ENCODE measurements at regions not wholly inside any gene's neighbourhood (a gene's known extent, or its start where the extent isn't known, plus 50 kb on each side); places are given as distances from the start of the nearest gene placed in this dataset.
"Not testable (repeated sequence)": the region's sequence is repeated elsewhere in the genome, so short reads cannot be mapped to it uniquely, and the experiment has no call there.

- no peak for DNase-seq (ENCODE audit: low read depth in 2 of 2)
Observed at GRCh38 chr1:224533517-224533916, 82.6 kb upstream of the CNIH3 start.

DNA sequence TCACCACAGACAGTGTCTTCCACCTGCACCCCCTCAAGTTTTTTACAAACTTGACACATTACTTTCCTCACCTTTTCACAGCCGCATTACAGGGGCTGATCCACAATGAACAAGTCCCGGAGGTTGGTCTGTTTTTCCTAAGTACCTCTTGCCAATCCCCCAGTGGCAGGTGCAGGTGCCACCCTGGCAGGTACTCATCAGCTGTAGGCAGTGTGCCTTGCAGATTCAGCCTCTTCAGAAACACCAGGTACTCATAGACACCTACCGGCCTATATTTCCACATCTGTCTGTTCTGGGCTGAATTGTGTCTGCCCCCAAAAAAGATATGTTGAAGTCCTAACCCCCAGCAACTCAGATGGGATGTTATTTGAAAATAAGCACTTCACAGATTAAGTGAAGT lies 81.4 kb upstream of the CNIH3 start:
- DNase-seq (ENCODE audit: low read depth in 2 of 2), result no peak

GRCh38 chr1:224535641-224536040 lies 80.5 kb upstream of the CNIH3 start:
- no peak for DNase-seq (ENCODE audit: low read depth in 2 of 2)

GRCh38 chr1:224539971-224540370 lies 76.1 kb upstream of the CNIH3 start:
- no peak for DNase-seq (ENCODE audit: low read depth in 2 of 2)

DNA sequence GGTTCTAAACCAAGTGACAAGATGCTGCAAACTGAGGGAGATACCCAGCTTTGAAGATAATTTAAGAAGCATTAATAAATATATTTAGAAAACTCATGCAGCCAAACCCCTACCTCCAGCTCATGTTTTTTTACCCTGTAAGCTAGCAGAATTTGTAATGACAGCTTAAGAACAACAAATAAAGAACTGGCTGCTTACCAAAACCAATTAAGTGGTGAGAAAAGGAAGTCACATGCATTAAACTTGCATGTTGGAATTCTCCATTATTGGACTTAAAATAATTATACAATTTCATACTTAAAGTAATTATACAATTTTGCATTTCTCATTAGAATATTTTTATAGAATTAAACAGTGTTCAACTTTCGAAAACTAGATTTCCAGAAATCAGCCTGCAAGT lies 75.6 kb upstream of the CNIH3 start:
- DNase-seq (ENCODE audit: low read depth in 2 of 2), result no peak

DNA sequence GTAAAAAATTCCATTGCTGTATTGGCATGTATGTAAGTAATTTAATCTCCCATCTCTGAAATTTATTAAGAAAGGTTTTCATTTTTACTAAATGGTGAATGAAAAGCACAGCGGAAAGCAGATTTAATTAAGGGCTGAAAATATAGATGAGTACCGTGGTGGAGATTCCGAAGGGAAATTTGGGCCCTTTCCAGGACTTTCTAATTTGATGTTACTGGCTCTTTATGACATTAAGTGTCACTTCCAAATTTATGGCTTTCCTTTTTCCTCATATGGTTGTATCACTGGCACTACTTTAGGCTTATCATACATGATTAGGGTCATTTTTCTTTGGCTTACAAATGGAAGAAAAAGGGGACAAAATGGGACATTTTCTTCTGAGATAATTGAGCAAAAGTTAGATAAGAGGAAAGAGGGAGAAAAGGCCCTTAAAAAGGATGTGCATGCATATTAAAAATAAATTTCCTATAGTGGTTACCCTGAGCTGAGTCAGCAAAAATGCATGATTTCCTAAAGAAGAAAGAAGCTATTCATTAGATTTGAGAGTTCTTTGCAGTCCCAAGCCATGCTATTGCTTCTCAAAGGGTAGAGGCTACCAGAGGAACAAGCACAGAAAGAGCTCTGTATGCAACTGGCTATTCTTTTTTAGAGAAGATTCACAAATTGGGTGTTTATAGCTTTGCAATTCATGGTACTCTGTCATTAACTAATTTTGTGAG lies 74.9 kb upstream of the CNIH3 start:
- DNase-seq (ENCODE audit: low read depth in 2 of 2), result no peak

DNA sequence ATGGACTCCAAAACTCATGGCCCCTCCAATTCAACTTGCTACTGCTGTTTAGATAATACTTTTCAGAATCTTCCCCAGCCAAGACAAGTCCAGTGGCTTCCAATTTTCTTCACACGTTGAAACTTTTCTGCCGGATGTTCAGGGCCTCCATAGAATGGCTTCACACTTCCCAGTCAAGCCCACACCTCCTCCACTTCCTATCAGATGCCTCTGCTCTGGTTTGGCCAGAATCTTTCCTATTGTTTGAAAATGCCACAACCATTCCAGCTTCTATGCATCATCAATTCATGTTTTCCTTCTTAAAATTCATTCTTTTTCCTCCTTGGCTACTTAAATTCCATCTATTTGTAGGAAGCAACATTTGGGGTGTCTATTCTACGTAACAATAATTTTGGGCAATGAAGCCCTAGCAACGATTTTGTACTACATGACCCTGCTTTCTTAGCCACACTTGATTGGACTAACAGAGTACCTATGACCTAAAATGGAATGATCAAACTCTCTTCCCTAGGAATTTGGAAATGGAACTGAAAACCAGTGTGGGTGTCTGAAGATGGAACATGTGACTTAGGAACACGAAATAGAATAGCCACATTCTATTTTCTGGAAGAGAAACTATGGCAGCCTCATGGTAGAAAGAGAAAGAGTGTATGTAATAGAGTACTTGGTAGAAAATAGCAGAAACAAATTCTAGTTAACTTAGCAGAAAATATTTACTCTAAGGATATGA lies 74.1 kb upstream of the CNIH3 start:
- no peak for DNase-seq (ENCODE audit: low read depth in 2 of 2)

DNA sequence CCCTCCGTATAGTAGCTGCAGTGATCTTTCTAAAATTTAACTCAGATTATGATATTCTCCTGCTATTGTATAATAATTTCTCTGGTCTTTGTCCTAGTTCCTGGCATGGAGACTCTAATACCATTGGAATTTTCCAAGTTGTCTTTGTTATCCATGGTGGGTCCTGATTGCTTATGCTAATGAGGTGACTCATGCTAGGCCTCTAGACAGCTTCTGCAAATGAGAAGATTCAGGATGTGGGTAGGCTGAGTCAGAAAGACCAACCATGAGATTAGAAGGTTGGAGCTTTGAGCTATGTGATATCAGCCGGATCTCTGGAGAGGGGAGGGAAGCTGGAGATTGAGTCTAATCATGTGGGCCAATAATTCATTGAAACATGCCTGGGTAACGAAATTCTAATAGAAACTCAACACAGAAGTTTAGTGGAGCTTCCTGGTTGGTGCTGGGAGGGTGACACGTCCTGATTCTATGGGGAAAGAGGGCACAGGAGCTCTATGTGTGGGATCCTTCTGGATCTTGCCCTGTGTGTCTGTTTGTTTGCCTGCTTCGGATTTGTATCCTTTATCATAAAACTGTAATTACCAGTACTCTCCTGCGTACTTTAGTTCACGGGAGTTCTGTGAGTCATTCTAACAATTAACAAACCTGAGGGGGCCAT lies 73.2 kb upstream of the CNIH3 start:
- no peak for DNase-seq (ENCODE audit: low read depth in 2 of 2)

DNA sequence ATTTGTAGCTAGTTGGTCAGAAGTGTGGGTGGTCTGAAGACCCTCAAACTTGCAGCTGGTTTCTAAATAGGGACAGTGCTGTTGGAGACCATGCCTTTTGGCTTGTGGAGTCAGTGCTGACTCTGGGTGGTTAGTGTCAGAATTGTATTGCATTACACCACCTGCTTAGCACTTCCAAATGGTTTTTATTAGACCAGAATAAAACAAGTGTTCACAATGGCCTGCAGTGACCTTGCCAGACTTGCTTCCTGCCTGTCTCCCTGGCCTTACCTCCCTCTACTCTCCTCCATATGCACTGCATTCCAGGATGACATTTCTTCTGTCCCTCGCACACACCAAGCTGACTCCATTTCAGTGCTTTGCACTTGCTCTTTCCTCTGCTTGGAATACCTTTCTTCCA lies 72.7 kb upstream of the CNIH3 start:
- DNase-seq (ENCODE audit: low read depth in 2 of 2), result no peak

DNA sequence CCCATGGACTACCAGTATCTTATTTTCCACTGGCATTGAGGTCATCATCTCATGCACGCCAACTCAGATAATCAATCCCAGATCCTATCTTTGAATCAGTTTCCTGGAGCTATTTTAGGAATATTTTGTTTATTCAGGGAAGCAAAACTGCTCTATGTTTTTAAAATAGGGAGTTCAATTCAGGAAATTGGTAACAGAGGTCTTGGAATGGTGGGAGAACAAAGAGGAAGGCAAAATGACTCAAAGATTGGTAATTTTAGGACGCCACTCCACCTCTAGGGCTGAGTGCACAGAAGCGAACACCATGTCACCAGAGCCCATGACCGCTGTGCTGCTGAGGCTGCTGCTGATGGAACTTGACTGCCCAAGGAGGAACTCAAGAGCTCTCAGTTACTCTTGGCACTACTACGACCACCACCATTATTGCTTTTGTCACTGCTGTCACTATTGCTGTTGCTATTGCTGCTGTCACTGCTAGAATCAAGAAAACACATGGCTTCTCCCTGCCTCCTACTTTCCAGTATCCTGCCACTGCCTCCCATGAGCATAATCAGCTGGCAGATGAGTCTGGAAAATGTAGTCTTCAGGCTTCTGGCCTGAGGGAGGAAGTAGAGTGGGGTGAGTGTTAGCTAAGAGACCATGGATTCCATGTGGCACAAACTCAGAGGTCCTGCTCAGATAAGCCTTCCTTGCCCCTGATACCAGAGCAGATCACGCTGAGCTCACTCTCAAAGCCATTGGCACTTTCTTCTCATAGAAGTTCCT lies 71.6 kb upstream of the CNIH3 start:
- DNase-seq (ENCODE audit: low read depth in 2 of 2), result no peak

DNA sequence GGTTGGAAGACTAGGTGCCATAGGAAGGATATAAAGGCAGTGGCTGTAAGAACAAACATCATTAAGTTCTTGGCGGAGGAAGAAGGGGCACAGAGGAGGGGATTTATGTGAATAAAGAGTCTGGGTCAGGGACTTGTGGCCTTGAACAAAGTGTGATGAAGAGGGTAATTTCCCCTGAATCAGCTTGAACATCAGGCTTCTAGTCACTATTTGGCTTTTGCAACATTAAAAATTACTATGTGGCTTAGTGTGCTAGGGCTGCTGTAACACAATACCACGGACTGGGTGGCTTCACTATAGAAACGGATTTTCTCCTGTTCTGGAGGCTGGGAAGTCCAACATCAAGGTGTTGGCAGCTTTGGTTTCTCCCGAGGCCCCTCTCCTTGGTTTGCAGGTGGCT lies 70.5 kb upstream of the CNIH3 start:
- DNase-seq (ENCODE audit: low read depth in 2 of 2), result no peak

GRCh38 chr1:224548676-224549075 lies 67.4 kb upstream of the CNIH3 start:
- no peak for DNase-seq (ENCODE audit: low read depth in 2 of 2)

DNA sequence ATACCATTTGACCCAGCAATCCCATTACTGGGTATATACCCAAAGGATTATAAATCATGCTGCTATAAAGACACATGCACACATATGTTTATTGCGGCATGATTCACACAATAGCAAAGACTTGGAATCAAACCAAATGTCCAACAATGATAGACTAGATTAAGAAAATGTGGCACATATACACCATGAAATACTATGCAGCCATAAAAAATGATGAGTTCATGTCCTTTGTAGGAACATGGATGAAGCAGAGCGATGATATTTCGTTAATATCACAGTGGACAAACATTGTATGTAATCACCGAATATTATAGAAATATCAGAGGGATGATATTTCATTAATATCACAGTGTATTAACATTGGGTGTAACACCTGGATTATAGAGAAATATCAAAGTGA lies 64.9 kb upstream of the CNIH3 start:
- DNase-seq (ENCODE audit: low read depth in 2 of 2), result not testable (repeated sequence)

- DNase-seq (ENCODE audit: low read depth in 2 of 2), result no peak
Observed at GRCh38 chr1:224554056-224554455, 62.1 kb upstream of the CNIH3 start.

DNA sequence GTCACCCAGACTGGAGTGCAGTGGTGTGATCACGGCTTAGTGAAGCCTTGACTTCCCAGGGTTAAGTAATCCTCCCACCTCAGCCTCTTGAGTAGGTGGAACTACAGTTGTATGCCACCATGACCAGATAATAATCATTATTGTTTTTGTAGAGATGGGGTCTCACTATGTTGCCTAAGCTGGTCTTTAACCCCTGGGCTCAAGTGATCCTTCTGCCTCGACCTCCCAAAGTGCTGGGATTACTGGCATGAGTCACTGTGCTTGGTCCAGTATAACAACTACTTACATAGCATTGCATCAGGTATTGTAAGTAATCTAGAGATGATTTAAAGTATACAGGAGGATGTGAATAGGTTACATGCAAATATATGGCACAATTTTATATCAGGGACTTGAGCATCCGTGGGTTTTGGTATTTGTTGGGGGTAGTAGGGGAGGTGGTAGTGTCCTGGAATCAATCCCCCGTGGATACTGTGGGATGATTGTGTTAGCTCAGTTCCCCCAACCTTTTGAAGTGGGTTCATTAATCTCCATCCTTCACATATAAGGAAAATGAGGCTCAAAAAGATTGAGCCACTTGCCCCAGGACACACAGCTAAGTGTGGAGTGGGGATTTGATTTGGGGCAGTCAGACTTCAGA lies 61.4 kb upstream of the CNIH3 start:
- no peak for DNase-seq (ENCODE audit: low read depth in 2 of 2)

DNA sequence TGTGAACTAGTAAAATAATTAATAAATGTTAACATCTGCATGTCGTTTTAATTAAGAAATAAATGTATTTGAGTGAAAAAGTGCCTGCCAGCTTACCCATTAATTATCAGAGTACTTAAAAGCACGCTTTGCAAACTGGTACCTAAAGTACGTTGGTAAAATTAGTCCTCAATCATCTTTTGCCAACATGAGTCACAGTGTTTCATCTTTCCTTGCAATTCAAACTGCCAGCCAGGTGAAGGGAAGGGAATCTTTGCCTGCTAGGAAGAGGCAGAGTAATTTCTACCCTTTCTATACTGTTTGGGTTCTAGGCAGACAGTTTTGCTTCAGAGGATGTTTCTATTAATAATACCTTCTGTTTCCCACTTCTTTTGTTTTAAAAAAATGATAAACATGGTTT lies 57.2 kb upstream of the CNIH3 start:
- no peak for DNase-seq (ENCODE audit: low read depth in 2 of 2)

DNA sequence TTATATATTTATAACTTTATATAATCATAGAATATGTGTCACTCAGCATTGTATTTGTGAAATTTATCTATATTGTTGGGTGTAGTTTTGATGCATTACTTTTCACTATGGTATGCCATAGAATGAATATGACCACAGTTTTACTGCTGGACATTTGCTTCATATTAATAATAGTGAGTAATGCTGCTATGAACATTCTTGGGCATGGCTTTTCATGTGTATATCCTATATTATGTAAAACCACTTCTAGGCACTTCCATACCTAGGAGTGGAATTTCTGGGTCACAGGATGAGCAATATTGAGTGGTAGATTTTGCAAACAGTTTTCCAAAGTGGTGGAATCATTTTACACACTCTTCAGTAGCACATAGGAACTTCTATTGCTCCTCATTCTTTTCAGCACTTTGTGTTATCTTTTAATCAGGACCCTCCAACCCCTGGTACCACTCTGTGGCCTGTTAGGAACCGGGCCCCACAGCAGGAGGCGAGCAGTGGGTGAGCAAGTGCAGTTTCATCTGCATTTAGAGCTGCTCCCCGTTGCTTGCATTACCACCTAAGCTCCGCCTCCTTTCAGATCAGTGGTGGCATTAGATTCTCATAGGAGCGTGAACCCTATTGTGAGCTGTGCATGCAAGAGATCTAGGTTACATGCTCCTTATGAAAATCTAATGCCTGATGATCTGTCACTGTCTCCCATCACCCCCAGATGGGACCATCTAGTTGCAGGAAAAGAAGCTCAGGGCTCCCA lies 56.0 kb upstream of the CNIH3 start:
- no peak for DNase-seq (ENCODE audit: low read depth in 2 of 2)

DNA sequence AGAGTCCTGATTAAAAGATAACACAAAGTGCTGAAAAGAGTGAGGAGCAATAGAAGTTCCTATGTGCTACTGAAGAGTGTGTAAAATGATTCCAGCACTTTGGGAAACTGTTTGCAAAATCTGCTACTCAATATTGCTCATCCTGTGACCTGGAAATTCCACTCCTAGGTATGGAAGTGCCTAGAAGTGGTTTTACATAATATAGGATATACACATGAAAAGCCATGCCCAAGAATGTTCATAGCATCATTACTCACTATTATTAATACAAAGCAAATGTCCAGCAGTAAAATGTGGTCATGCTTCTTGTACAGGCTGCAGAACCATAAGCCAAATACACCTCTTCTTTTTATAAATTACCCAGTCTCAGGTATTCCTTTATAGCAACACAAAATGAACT lies 53.2 kb upstream of the CNIH3 start:
- not testable (repeated sequence) for DNase-seq (ENCODE audit: low read depth in 2 of 2)

- DNase-seq (ENCODE audit: low read depth in 2 of 2), result no peak
Observed at GRCh38 chr1:224563666-224564065, 52.5 kb upstream of the CNIH3 start.

DNA sequence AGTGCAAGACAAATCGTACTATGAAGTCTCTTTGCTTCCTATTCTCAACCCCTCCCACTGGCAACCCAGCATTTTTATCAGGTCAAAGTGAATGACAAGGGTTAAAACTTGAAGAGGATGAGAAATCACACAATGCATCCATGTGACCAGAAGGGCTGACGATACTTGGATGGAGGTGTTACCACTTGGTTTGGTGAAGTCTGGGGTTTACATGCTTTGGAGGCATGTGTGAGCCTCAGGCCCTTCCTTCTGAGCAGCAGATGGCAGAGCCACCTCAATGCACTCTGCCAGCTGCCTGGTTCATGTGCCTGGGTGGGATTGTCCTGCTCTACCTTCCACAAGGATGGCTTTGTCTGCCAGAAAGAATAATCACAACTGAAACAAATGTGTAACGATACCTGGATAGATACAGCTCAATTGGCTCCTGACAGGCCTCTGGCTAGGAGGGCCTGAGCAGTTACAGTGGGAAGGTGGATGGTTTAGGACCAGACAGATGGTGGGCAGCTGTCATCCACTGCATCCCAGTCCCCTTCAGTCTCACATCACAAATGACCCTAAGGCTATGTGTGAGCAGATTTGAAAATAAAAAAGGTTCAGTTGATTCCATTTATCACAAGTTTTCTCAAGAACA lies 51.5 kb upstream of the CNIH3 start:
- no peak for DNase-seq (ENCODE audit: low read depth in 2 of 2)

DNA sequence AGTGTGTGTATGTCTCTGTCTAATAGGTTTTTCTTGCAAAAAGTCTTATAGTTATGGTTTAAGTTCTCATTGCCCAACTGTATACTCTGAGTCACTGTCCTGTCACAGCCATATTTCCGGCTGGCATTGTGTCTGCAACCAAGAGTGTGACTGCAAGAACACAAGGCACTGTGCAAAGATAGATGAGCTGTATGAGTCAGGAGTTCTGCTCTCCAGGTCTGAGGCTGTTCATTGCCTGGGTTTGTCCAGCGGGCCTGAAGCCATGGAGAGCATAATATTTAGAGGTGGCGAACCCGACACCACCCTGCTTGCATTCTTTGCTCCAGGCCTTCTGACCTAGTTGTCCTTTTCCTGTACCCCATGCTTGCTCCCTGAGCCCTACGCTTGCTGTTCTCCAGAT lies 50.9 kb upstream of the CNIH3 start:
- no peak for DNase-seq (ENCODE audit: low read depth in 2 of 2)
